K562 (cell line): ENCODE measurements at regions not wholly inside any gene's neighbourhood (a gene's known extent, or its start where the extent isn't known, plus 50 kb on each side); places are given as distances from the start of the nearest gene placed in this dataset.

ENCODE experiments used
- ATAC-seq: fragments of 200-7000 bp; cut with Tn5 transposase; 3 replicates; pipeline ENCODE4 v1.9.1; 2020; ENCODE audit warnings: moderate library complexity
- BruUV-seq: library from RNA; stranded (reverse); fragments of 400-500 nt; replicated peaks from 2 replicates; lab custom pipeline; 2021; lab: Mats Ljungman, UMichigan
- CTCF ChIA-PET: fragments of 300-600 bp; formaldehyde crosslinking; extraction: SDS; loops from one replicate; lab custom pipeline; 2021; ENCODE audit warnings: low intra/inter-chr PET ratio; lab: Yijun Ruan, JAX
- POLR2A ChIA-PET: fragments of 300-600, 350-650 bp; sonication (Branson Sonifier 250); formaldehyde crosslinking; extraction: SDS; loops from one replicate; lab custom pipeline; 2021; ENCODE audit warnings: antibody characterized with exemption, inconsistent platforms; lab: Yijun Ruan, JAX
- DNase-seq, 4 experiments: peaks; one replicate each; pipeline versions ENCODE4 v3.0.0 to v3.0.0-alpha.2; 2011 to 2018; ENCODE audit warnings: low spot score in 3 of 4, mixed read lengths in 3 of 4; ENCODE audit errors: extremely low read depth in 1 of 4
- FAIRE-seq: peaks from 2 replicates; lab custom pipeline; 2011; peaks lifted over from hg19 to GRCh38; lab: Jason Lieb, UNC
- H2AFZ ChIP-seq: 2 replicates; pipeline ENCODE4 v1.6.0; 2011; ENCODE audit warnings: low read depth, low read length, control low read depth, inconsistent platforms
- H3K27ac ChIP-seq: fragments of 200-600 bp; 3 replicates; pipeline ENCODE4 v1.8.0; 2011; ENCODE audit warnings: low read depth, mild to moderate bottlenecking, control low read depth, inconsistent platforms, low read length, moderate library complexity, mixed read lengths; ENCODE audit errors: extremely low read depth
- H3K27me3 ChIP-seq, 2 experiments: fragments of 300-600 bp in 1 of 2; 2 replicates in 1 of 2; 3 replicates in 1 of 2; pipeline versions ENCODE4 v1.6.0 to v1.8.0; 2011; ENCODE audit warnings: inconsistent platforms in 2 of 2, low read length in 2 of 2, mild to moderate bottlenecking in 1 of 2, mixed read lengths in 1 of 2, moderate library complexity in 1 of 2; ENCODE audit not compliant: control insufficient read depth in 2 of 2, insufficient read depth in 2 of 2
- H3K36me3 ChIP-seq: fragments of 300-600 bp; 3 replicates; pipeline ENCODE4 v1.8.0; 2011; ENCODE audit warnings: mild to moderate bottlenecking, low read length, inconsistent platforms; ENCODE audit not compliant: control insufficient read depth, insufficient read depth
- H3K4me1 ChIP-seq, 2 experiments: fragments of 200-600 bp in 1 of 2; replicated peaks in 1 of 2; 2 replicates in 1 of 2; 3 replicates in 1 of 2; pipeline versions ENCODE4 v1.5.1 to v1.8.0; 2011; ENCODE audit warnings: inconsistent platforms in 2 of 2, low read length in 2 of 2, mild to moderate bottlenecking in 1 of 2, mixed read lengths in 1 of 2, moderate library complexity in 1 of 2; ENCODE audit not compliant: control insufficient read depth in 2 of 2, insufficient read depth in 2 of 2
- H3K4me2 ChIP-seq: 2 replicates; pipeline ENCODE4 v1.6.1; 2011; ENCODE audit warnings: low read length, control low read depth, inconsistent platforms, mixed read lengths; ENCODE audit not compliant: insufficient read depth
- H3K4me3 ChIP-seq: fragments of 200-600 bp; sonication (generic), shearing (Covaris generic); 2 replicates; pipeline ENCODE4 v1.5.1; 2016; ENCODE audit warnings: control low read depth, inconsistent platforms
- H3K79me2 ChIP-seq: fragments of 200-600 bp; 3 replicates; pipeline ENCODE4 v1.8.0; 2011; ENCODE audit warnings: low read length, inconsistent platforms; ENCODE audit not compliant: control insufficient read depth, insufficient read depth
- H3K9ac ChIP-seq, 2 experiments: 2 replicates each; pipeline versions ENCODE4 v1.6.0 to v1.6.1; 2011; ENCODE audit warnings: low read depth in 2 of 2, low read length in 2 of 2, control low read depth in 1 of 2, inconsistent platforms in 1 of 2, mild to moderate bottlenecking in 1 of 2, mixed read lengths in 1 of 2; ENCODE audit not compliant: insufficient read depth in 1 of 2
- H3K9me1 ChIP-seq: one replicate; pipeline ENCODE4 v1.6.0; 2011; ENCODE audit warnings: inconsistent platforms, mild to moderate bottlenecking, low read length, moderate library complexity; ENCODE audit not compliant: control insufficient read depth, insufficient read depth
- H3K9me3 ChIP-seq: replicated peaks from 2 replicates; pipeline ENCODE4 v1.5.1; 2011; ENCODE audit warnings: low read depth, low read length, inconsistent platforms; ENCODE audit not compliant: control insufficient read depth, insufficient read depth
- H4K20me1 ChIP-seq: replicated peaks from 2 replicates; pipeline ENCODE4 v1.6.1; 2011; ENCODE audit warnings: low read length, inconsistent platforms, mixed read lengths; ENCODE audit not compliant: control insufficient read depth, insufficient read depth
- HIVEP1 ChIP-seq: fragments of 250-450 bp; sonication (Bioruptor Pico); IDR thresholded peaks from 2 replicates; pipeline ENCODE4 v1.4.0; 2020; ENCODE audit warnings: mild to moderate bottlenecking
- LARP7 ChIP-seq: fragments of 450-650 bp; IDR thresholded peaks from 2 replicates; pipeline ENCODE4 v1.6.1; 2016
- LCOR ChIP-seq: sonication (generic); formaldehyde crosslinking; IDR thresholded peaks from 2 replicates; pipeline ENCODE4 v1.8.0; 2022; ENCODE audit warnings: mild to moderate bottlenecking, missing genetic modification reagents
- MXI1 ChIP-seq: IDR thresholded peaks from 2 replicates; pipeline ENCODE4 v1.6.1; 2011; ENCODE audit warnings: low read depth, mild to moderate bottlenecking, improper control_type of control experiment, low read length
- MYBL2 ChIP-seq, 2 experiments: fragments of 450-650 bp in 1 of 2; sonication (generic) in 1 of 2; formaldehyde crosslinking in 1 of 2; IDR thresholded peaks; 2 replicates each; pipeline versions ENCODE4 v1.6.1 to v1.8.1; 2017 to 2022; ENCODE audit warnings: borderline replicate concordance in 1 of 2, inconsistent platforms in 1 of 2, low read depth in 1 of 2, mild to moderate bottlenecking in 1 of 2, missing genetic modification reagents in 1 of 2, moderate library complexity in 1 of 2
- NCOA1 ChIP-seq: fragments of 450-650 bp; IDR thresholded peaks from 2 replicates; pipeline ENCODE4 v1.6.1; 2016; ENCODE audit warnings: low read depth
- NUFIP1 ChIP-seq: fragments of 450-650 bp; IDR thresholded peaks from 2 replicates; pipeline ENCODE4 v1.6.1; 2018; ENCODE audit not compliant: partially characterized antibody
- SPI1 ChIP-seq: IDR thresholded peaks from 2 replicates; pipeline ENCODE4 v1.6.1; 2011; ENCODE audit warnings: low read depth, low read length, control low read depth, borderline replicate concordance
- TCFL5 ChIP-seq: fragments of 250-450 bp; sonication (Bioruptor Pico); conservative IDR thresholded peaks from 2 replicates; pipeline ENCODE4 v1.6.1; 2021; ENCODE audit warnings: mild to moderate bottlenecking, moderate library complexity, matching md5 sums
- TSHZ1 ChIP-seq: fragments of 250-450 bp; sonication (Bioruptor Pico); IDR thresholded peaks from 2 replicates; pipeline ENCODE4 v1.4.0; 2020; ENCODE audit warnings: mild to moderate bottlenecking, moderate library complexity
- ZNF212 ChIP-seq: fragments of 450-650 bp; formaldehyde crosslinking; IDR thresholded peaks from 2 replicates; pipeline ENCODE4 v1.4.0; 2020; ENCODE audit warnings: mild to moderate bottlenecking
- ZNF282 ChIP-seq: sonication (generic); formaldehyde crosslinking; IDR thresholded peaks from 2 replicates; pipeline ENCODE4 v1.8.1; 2023; ENCODE audit warnings: missing genetic modification reagents
- ZNF551 ChIP-seq: fragments of 250-450 bp; sonication (Bioruptor Pico); IDR thresholded peaks from 2 replicates; pipeline ENCODE4 v1.5.0; 2021; ENCODE audit warnings: mild to moderate bottlenecking, moderate library complexity
- ZNF57 ChIP-seq: fragments of 450-650 bp; formaldehyde crosslinking; IDR thresholded peaks from 2 replicates; pipeline ENCODE4 v1.4.0; 2020; ENCODE audit warnings: mild to moderate bottlenecking, moderate library complexity
- ZNF696 ChIP-seq: fragments of 250-450 bp; sonication (Bioruptor Pico); conservative IDR thresholded peaks from 2 replicates; pipeline ENCODE4 v1.4.0; 2020; ENCODE audit warnings: mild to moderate bottlenecking, moderate library complexity
- ZNF780A ChIP-seq: fragments of 250-450 bp; sonication (Bioruptor Pico); IDR thresholded peaks from 2 replicates; pipeline ENCODE4 v1.5.0; 2021; ENCODE audit warnings: mild to moderate bottlenecking
- WGBS: fragments of 100-300 bp; shearing (Covaris generic); methylation state at CpG from one replicate; pipeline ENCODE4 v1.1.6; 2016; ENCODE audit warnings: low coverage, mixed read lengths; ENCODE audit not compliant: insufficient coverage; ENCODE audit errors: missing lambda C conversion rate; 5-methylcytosine and 5-hydroxymethylcytosine counted together
- in situ Hi-C: fragments of 300-500 bp; cut with MboI; formaldehyde crosslinking; loops from 4 replicates; pipeline ENCODE4 v1.15.0; 2018; ENCODE audit warnings: inconsistent platforms, mixed read lengths
- intact Hi-C: fragments of 100-400 bp; cut with micrococcal nuclease; formaldehyde crosslinking; loops from 2 replicates; pipeline ENCODE4 v1.14.2; 2022
- TF ChIP-seq, protein P1 (sequence below), 3 experiments: fragments of 200-800 bp in 1 of 3; sonication (Bioruptor generic) in 1 of 3; sonication (generic) in 1 of 3; formaldehyde crosslinking in 1 of 3; IDR thresholded peaks; 2 replicates each; pipeline versions ENCODE4 v1.6.1 to v1.8.0; 2016 to 2022; ENCODE audit warnings: mild to moderate bottlenecking in 2 of 3, missing compliant biosample characterization in 2 of 3, missing genetic modification characterization in 2 of 3, missing genetic modification reagents in 1 of 3

GRCh38 chr2:409523-409922 lies 121.6 kb upstream of the ALKAL2 start:
- no peak overlapping the region for H3K4me3 ChIP-seq
- DNase-seq (no peak), FAIRE-seq (no peak), ATAC-seq (no peak)
- ChIA-PET POLR2A (no interaction called here), CTCF (no interaction called here)
- H3K9ac ChIP-seq: no peak overlapping the region
- H3K4me2 ChIP-seq: no peak overlapping the region
- WGBS: 0% methylated on average over 4 of the region's 4 CpGs
- intact Hi-C loops (no loop called here), in situ Hi-C loops (no loop called here)
- no peaks in the 10 kb centered on the region for H3K9me1 ChIP-seq
- peaks cover 0 to 13% of the 10 kb centered on the region in 2 experiments; a peak in 1 of 5 replicates for H3K27me3 ChIP-seq
- H3K79me2 ChIP-seq: no peaks in the 10 kb centered on the region
- no peak for TF ChIP-seq ZNF696 (CRISPR knock-in tag)
- TF ChIP-seq LARP7: no peak
- no peak for TF ChIP-seq TCFL5 (CRISPR knock-in tag)
- no peak for TF ChIP-seq ZNF780A (CRISPR knock-in tag)
- TF ChIP-seq MYBL2 (IDR thresholded peaks at IDR 0.05; ENCODE audit: low read depth): no peak
- no peak for TF ChIP-seq MYBL2 (CRISPR knock-in tag; IDR thresholded peaks at IDR 0.05; ENCODE audit: borderline replicate concordance)
- TF ChIP-seq ZNF551: no peak
- TF ChIP-seq ZNF57 (CRISPR knock-in tag): no peak
- TF ChIP-seq ZNF212 (CRISPR knock-in tag): no peak
- no peak for TF ChIP-seq NCOA1
- TF ChIP-seq NUFIP1: no peak
- no peak for TF ChIP-seq TSHZ1 (CRISPR knock-in tag)
- no peak for TF ChIP-seq MXI1
- TF ChIP-seq, protein P1, sequence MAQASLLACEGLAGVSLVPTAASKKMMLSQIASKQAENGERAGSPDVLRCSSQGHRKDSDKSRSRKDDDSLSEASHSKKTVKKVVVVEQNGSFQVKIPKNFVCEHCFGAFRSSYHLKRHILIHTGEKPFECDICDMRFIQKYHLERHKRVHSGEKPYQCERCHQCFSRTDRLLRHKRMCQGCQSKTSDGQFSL (CRISPR knock-in tag; IDR thresholded peaks at IDR 0.05): no peak
- TF ChIP-seq, protein P1 (tag; IDR thresholded peaks at IDR 0.05): no peak
- no peak for TF ChIP-seq HIVEP1 (CRISPR knock-in tag)
- no peak for TF ChIP-seq LCOR
- no peak for TF ChIP-seq ZNF282 (CRISPR knock-in tag)
- no peak for TF ChIP-seq SPI1
- BruUV-seq: no TSS peak
- no peak overlapping the region for H3K27ac ChIP-seq
- H2AFZ ChIP-seq: no peak overlapping the region
- no peaks in the 10 kb centered on the region for H3K4me1 ChIP-seq
- no peaks in the 10 kb centered on the region for H4K20me1 ChIP-seq
- H3K9me3 ChIP-seq: no peaks in the 10 kb centered on the region
- no peaks in the 10 kb centered on the region for H3K36me3 ChIP-seq
